Dedifferentiated amniotic fluid mesenchymal stem cell (primary cell): ENCODE measurements at regions not wholly inside any gene's neighbourhood (a gene's known extent, or its start where the extent isn't known, plus 50 kb on each side); places are given as distances from the start of the nearest gene placed in this dataset.
"Not testable (repeated sequence)": the region's sequence is repeated elsewhere in the genome, so short reads cannot be mapped to it uniquely, and the experiment has no call there.

Experiments
- DNase-seq: peaks from one replicate; pipeline ENCODE4 v3.0.0-alpha.2; 2016; ENCODE audit errors: extremely low spot score

- not testable (repeated sequence) for DNase-seq
Measured at GRCh38 chr7:106713452-106713851, 52.5 kb upstream of the CCDC71L start.

GRCh38 chr7:106714590-106715442, 53.9 kb upstream of the CCDC71L start:
- not testable (repeated sequence) for DNase-seq

- DNase-seq: no peak
Measured at GRCh38 chr7:106715730-106716129, 54.8 kb upstream of the CCDC71L start.

- DNase-seq: no peak
Measured at GRCh38 chr7:106717254-106717954, 56.4 kb upstream of the CCDC71L start.

- peak; percentile 94 for DNase-seq
Measured at GRCh38 chr7:106717955-106718871, 57.3 kb upstream of the CCDC71L start.

GRCh38 chr7:106720641-106721040, 59.7 kb upstream of the CCDC71L start:
- peak; percentile 14 for DNase-seq

- DNase-seq: peak; percentile 4
Measured at GRCh38 chr7:106721816-106722785, 61.1 kb upstream of the CCDC71L start.

GRCh38 chr7:106723398-106723797, 62.4 kb upstream of the CCDC71L start:
- DNase-seq: peak; percentile 1

GRCh38 chr7:106729720-106730385, 68.9 kb upstream of the CCDC71L start:
- DNase-seq: peak; percentile 6

- DNase-seq: no peak
Measured at GRCh38 chr7:106731187-106731586, 70.2 kb upstream of the CCDC71L start.

- no peak for DNase-seq
Measured at GRCh38 chr7:106731646-106732444, 70.9 kb upstream of the CCDC71L start.

- DNase-seq: no peak
Measured at GRCh38 chr7:106735637-106736036, 74.7 kb upstream of the CCDC71L start.

- no peak for DNase-seq
Measured at GRCh38 chr7:106736123-106736507, 75.2 kb upstream of the CCDC71L start.

- DNase-seq: peak; percentile 76
Measured at GRCh38 chr7:106736508-106737201, 75.7 kb upstream of the CCDC71L start.

- DNase-seq: peak; percentile 53
Measured at GRCh38 chr7:106737202-106737562, 76.2 kb upstream of the CCDC71L start.

- DNase-seq: no peak
Measured at GRCh38 chr7:106740806-106741205, 79.8 kb upstream of the CCDC71L start.

- DNase-seq: no peak
Measured at GRCh38 chr7:106744563-106745091, 83.7 kb upstream of the CCDC71L start.

GRCh38 chr7:106747301-106747700, 86.3 kb upstream of the CCDC71L start:
- DNase-seq: not testable (repeated sequence)

- DNase-seq: no peak
Measured at GRCh38 chr7:106747804-106748203, 86.8 kb upstream of the CCDC71L start.
